T-helper 9 cell (primary cell): ENCODE measurements at regions not wholly inside any gene's neighbourhood (a gene's known extent, or its start where the extent isn't known, plus 50 kb on each side); places are given as distances from the start of the nearest gene placed in this dataset.
"Not testable (repeated sequence)": the region's sequence is repeated elsewhere in the genome, so short reads cannot be mapped to it uniquely, and the experiment has no call there.

ENCODE experiments used
- DNase-seq: peaks from one replicate; pipeline ENCODE4 v3.0.0-alpha.2; 2020

- DNase-seq, result no peak
Observed at GRCh38 chr7:10507032-10507431, 466.6 kb upstream of the PHF14 start.

- DNase-seq, result no peak
Observed at GRCh38 chr7:10521306-10521705, 452.4 kb upstream of the PHF14 start.

- DNase-seq, result not testable (repeated sequence)
Observed at GRCh38 chr7:10533429-10533828, 440.2 kb upstream of the PHF14 start.

- DNase-seq, result no peak
Observed at GRCh38 chr7:10536561-10536960, 437.1 kb upstream of the PHF14 start.

- no peak for DNase-seq
Observed at GRCh38 chr7:10537764-10538163, 435.9 kb upstream of the PHF14 start.

GRCh38 chr7:10557375-10557774, 416.3 kb upstream of the PHF14 start:
- no peak for DNase-seq

- DNase-seq, result no peak
Observed at GRCh38 chr7:10560497-10560896, 413.2 kb upstream of the PHF14 start.

- DNase-seq, result no peak
Observed at GRCh38 chr7:10568891-10569290, 404.8 kb upstream of the PHF14 start.

- no peak for DNase-seq
Observed at GRCh38 chr7:10571759-10572158, 401.9 kb upstream of the PHF14 start.

- DNase-seq, result no peak
Observed at GRCh38 chr7:10577866-10578374, 395.8 kb upstream of the PHF14 start.

- no peak for DNase-seq
Observed at GRCh38 chr7:10579561-10579960, 394.1 kb upstream of the PHF14 start.

- DNase-seq, result no peak
Observed at GRCh38 chr7:10584886-10585285, 388.8 kb upstream of the PHF14 start.

GRCh38 chr7:10588084-10588483, 385.6 kb upstream of the PHF14 start:
- DNase-seq, result no peak

GRCh38 chr7:10592604-10593003, 381.1 kb upstream of the PHF14 start:
- no peak for DNase-seq

- DNase-seq, result no peak
Observed at GRCh38 chr7:10593080-10593479, 380.6 kb upstream of the PHF14 start.

- no peak for DNase-seq
Observed at GRCh38 chr7:10596827-10597226, 376.8 kb upstream of the PHF14 start.

GRCh38 chr7:10604128-10604527, 369.5 kb upstream of the PHF14 start:
- no peak for DNase-seq

GRCh38 chr7:10612950-10613349, 360.7 kb upstream of the PHF14 start:
- DNase-seq, result no peak

- DNase-seq, result no peak
Observed at GRCh38 chr7:10618953-10619352, 354.7 kb upstream of the PHF14 start.

- no peak for DNase-seq
Observed at GRCh38 chr7:10632712-10633111, 341.0 kb upstream of the PHF14 start.

- DNase-seq, result no peak
Observed at GRCh38 chr7:10634239-10634638, 339.4 kb upstream of the PHF14 start.

- no peak for DNase-seq
Observed at GRCh38 chr7:10637991-10638390, 335.7 kb upstream of the PHF14 start.

- DNase-seq, result no peak
Observed at GRCh38 chr7:10643545-10643944, 330.1 kb upstream of the PHF14 start.

GRCh38 chr7:10644849-10645248, 328.8 kb upstream of the PHF14 start:
- DNase-seq, result no peak

GRCh38 chr7:10646194-10646593, 327.5 kb upstream of the PHF14 start:
- DNase-seq, result no peak

GRCh38 chr7:10648289-10648688, 325.4 kb upstream of the PHF14 start:
- DNase-seq, result no peak
